Mesothelial cell of epicardium (in vitro differentiated cells): ENCODE measurements at regions not wholly inside any gene's neighbourhood (a gene's known extent, or its start where the extent isn't known, plus 50 kb on each side); places are given as distances from the start of the nearest gene placed in this dataset.
"Not testable (repeated sequence)": the region's sequence is repeated elsewhere in the genome, so short reads cannot be mapped to it uniquely, and the experiment has no call there.

ENCODE experiments used
- DNase-seq, 2 experiments: peaks; one replicate each; pipeline ENCODE4 v3.0.0; 2021; ENCODE audit warnings: low spot score in 2 of 2; ENCODE audit not compliant: unreplicated experiment in 2 of 2
- H3K27ac Mint-ChIP-seq: 2 replicates; pipeline ENCODE4 v1.8.0; 2021; ENCODE audit warnings: mixed read lengths
- H3K27me3 Mint-ChIP-seq: 2 replicates; pipeline ENCODE4 v1.8.0; 2021; ENCODE audit warnings: low read depth, mixed read lengths
- H3K36me3 Mint-ChIP-seq: 2 replicates; pipeline ENCODE4 v1.8.0; 2021; ENCODE audit warnings: mixed read lengths
- H3K4me1 Mint-ChIP-seq: 2 replicates; pipeline ENCODE4 v1.8.0; 2021; ENCODE audit warnings: mixed read lengths
- H3K4me3 Mint-ChIP-seq: 2 replicates; pipeline ENCODE4 v1.8.0; 2021; ENCODE audit warnings: mild to moderate bottlenecking, moderate library complexity, mixed read lengths
- H3K9me3 Mint-ChIP-seq: 2 replicates; pipeline ENCODE4 v1.8.0; 2021; ENCODE audit warnings: mixed read lengths
- TF ChIP-seq, protein P1 (sequence below): fragments of 200-600 bp; sonication (generic); IDR thresholded peaks from one replicate; pipeline ENCODE4 v1.5.0; 2021; ENCODE audit warnings: antibody characterized with exemption; ENCODE audit not compliant: unreplicated experiment

GRCh38 chr13:78067290-78067689, 148.7 kb upstream of the EDNRB start:
- Mint-ChIP-seq H3K4me1 (no peaks in the 10 kb centered on the region), H3K27ac (no peak overlapping the region), H3K4me3 (no peak overlapping the region), H3K9me3 (peaks cover 3% of the 10 kb centered on the region), H3K36me3 (no peaks in the 10 kb centered on the region), H3K27me3 (no peaks in the 10 kb centered on the region)
- TF ChIP-seq, protein P1, sequence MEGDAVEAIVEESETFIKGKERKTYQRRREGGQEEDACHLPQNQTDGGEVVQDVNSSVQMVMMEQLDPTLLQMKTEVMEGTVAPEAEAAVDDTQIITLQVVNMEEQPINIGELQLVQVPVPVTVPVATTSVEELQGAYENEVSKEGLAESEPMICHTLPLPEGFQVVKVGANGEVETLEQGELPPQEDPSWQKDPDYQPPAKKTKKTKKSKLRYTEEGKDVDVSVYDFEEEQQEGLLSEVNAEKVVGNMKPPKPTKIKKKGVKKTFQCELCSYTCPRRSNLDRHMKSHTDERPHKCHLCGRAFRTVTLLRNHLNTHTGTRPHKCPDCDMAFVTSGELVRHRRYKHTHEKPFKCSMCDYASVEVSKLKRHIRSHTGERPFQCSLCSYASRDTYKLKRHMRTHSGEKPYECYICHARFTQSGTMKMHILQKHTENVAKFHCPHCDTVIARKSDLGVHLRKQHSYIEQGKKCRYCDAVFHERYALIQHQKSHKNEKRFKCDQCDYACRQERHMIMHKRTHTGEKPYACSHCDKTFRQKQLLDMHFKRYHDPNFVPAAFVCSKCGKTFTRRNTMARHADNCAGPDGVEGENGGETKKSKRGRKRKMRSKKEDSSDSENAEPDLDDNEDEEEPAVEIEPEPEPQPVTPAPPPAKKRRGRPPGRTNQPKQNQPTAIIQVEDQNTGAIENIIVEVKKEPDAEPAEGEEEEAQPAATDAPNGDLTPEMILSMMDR, result no peak
- no peak for DNase-seq

DNA sequence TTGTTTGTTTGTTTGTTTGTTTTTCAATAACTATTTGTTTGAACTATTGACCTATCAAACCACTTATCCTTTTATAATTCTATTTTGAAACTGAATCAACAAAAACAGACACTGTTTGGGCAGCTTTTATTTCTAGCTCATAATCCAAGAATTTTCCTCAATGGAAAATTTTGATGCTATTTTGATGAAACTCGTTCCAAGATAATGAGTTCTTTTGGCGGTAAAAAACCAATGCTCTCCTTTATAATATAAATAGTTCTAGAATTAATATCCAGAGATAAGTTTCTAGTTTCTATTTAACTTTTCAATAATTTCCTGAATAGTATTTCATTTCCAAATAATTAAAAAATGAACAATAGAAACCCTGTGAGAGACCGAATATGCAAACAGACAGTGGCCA, 146.5 kb upstream of the EDNRB start:
- DNase-seq, result no peak
- Mint-ChIP-seq H3K27ac (no peak overlapping the region), H3K36me3 (no peaks in the 10 kb centered on the region), H3K4me1 (no peaks in the 10 kb centered on the region), H3K27me3 (no peaks in the 10 kb centered on the region), H3K4me3 (no peak overlapping the region), H3K9me3 (peaks cover 1% of the 10 kb centered on the region)
- TF ChIP-seq, protein P1, result no peak

GRCh38 chr13:78061806-78062205, 143.2 kb upstream of the EDNRB start:
- no peaks in the 10 kb centered on the region for H3K27me3 Mint-ChIP-seq
- no peak overlapping the region for H3K4me3 Mint-ChIP-seq
- TF ChIP-seq, protein P1, result no peak
- DNase-seq, result no peak
- H3K36me3 Mint-ChIP-seq, result no peaks in the 10 kb centered on the region
- no peaks in the 10 kb centered on the region for H3K4me1 Mint-ChIP-seq
- H3K9me3 Mint-ChIP-seq, result peaks cover 27% of the 10 kb centered on the region
- no peak overlapping the region for H3K27ac Mint-ChIP-seq

DNA sequence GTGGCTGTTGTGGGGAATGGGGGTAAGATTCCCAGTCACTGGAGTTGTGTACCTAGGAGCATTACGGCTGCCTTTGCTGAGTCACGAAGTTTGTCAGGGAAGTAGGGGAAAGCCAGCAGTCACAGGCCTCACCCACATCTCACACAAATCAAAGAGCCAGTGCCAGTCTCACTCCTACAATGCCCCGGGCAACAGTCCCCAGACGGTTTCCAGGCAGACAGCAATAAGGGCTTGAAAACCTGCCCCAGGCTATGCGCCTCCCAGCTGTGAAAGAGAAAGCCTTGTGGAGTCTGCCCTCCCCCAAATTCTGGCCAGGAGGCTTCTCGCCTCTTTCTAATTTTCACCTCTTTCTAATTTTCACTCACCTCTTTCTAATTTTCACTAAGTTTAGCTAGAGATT, 142.3 kb upstream of the EDNRB start:
- Mint-ChIP-seq H3K36me3 (peaks cover 5% of the 10 kb centered on the region), H3K27ac (no peak overlapping the region), H3K4me3 (no peak overlapping the region), H3K9me3 (peaks cover 36% of the 10 kb centered on the region), H3K27me3 (no peaks in the 10 kb centered on the region), H3K4me1 (no peaks in the 10 kb centered on the region)
- TF ChIP-seq, protein P1, result no peak
- no peak for DNase-seq

- H3K36me3 Mint-ChIP-seq, H3K4me1 Mint-ChIP-seq, H3K4me3 Mint-ChIP-seq, H3K27ac Mint-ChIP-seq, DNase-seq, H3K27me3 Mint-ChIP-seq: not testable (repeated sequence)
- peaks cover 38% of the 10 kb centered on the region for H3K9me3 Mint-ChIP-seq
These were observed 138.2 kb upstream of the EDNRB start for GRCh38 chr13:78056865-78057264.

DNA sequence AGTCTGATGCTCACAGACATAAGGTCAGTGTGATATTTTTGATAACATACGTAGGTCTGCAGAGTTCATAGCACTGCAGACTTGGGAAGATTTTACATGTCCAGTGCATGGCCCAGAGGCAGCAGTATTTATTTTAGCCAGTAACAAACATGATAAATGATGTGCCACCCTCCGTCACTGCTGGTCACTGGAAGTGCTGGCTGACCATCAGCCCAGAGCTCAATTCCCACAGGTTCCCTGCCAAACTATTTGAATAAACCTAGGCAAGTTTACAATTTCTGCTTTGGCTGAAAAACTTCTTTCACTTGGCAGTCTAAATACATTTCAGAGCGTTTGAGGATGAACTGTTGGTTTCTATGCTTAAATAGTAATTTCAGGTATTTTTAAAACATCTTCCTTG, 135.5 kb upstream of the EDNRB start:
- Mint-ChIP-seq H3K36me3 (peaks cover 5% of the 10 kb centered on the region), H3K27me3 (no peaks in the 10 kb centered on the region), H3K4me1 (no peaks in the 10 kb centered on the region), H3K9me3 (peaks cover 31% of the 10 kb centered on the region), H3K27ac (no peak overlapping the region), H3K4me3 (no peak overlapping the region)
- TF ChIP-seq, protein P1, result no peak
- no peak for DNase-seq
